ENCODE measurements at regions not wholly inside any gene's neighbourhood (a gene's known extent, or its start where the extent isn't known, plus 50 kb on each side); places are given as distances from the start of the nearest gene placed in this dataset.
"Not testable (repeated sequence)": the region's sequence is repeated elsewhere in the genome, so short reads cannot be mapped to it uniquely, and the experiment has no call there.

DNA sequence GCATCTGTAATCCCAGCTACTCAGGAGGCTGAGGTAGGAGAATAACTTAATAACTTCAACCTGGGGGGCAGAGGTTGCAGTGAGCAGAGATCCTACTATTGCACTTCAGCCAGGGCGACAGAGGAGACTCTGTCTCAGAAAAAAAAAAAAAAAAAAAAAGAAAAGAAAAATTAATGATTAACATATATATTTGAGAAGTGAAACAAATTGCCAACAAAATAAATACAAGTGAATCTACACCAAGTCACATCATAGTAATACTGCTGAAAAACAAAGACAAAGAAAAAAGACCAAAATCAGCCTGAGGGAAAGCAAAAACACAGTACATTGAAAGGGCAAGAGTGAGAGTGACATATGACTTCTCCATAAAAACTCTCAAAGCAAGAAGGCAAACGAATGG is 123.7 kb downstream of the CASP12 start:
- DNase-seq: no peak

DNA sequence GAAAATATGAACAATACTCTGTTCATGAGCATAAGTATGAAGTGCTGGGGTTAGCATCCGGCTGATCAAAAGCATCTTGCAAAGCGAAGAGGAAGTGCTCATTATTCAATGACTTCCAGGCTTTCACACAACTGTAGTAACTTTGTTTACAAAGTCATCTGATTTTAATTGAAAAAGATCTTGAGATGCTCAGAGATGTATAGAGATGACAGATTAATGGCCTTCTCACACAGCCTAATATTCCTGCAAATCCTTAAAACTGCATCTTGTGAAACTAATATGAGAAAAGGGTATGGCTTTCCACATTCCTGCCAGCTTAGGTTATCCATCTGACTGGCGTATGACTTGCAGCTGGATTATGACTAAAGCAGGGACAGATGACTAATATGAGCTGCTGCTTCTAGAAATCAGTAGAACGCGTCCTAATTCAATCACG is 125.4 kb downstream of the CASP12 start:
- peak; percentile 86 for DNase-seq

DNA sequence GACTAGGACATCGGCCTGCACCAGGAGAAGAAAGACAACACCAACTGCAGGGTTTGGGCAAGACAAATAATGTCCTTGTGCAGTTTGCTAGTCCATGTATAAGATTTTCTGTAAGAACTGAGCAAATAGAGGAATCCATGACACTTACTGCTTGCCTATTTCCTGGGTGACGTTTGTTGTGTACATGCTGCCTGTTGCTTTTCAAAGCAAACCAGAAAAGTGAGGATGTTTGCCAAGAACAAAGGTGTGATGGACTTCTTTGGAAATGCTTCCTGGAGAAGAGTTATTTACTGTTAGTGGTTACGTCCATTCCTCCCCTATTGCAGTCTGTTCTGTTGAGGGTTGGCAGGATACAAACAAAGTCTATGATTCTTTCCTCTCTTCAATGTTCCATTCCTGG is 126.5 kb downstream of the CASP12 start:
- DNase-seq: no peak

DNA sequence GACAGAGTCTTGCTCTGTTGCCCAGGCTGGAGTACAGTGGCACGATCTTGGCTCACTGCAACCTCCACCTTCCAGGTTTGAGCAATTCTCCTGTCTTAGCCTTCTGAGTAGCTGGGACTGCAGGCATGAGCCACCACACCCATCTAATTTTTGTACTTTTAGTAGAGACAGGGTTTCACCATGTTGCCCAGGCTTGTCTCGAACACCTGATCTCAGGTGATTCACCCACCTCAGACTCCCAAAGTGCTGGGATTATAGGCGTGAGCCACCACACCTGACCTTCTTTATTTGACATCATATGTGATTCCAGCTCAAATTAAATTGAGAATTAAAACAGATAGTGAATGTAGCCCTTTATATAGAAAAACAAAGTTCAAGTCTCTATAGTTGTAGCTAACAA is 127.2 kb downstream of the CASP12 start:
- DNase-seq: not testable (repeated sequence)

DNA sequence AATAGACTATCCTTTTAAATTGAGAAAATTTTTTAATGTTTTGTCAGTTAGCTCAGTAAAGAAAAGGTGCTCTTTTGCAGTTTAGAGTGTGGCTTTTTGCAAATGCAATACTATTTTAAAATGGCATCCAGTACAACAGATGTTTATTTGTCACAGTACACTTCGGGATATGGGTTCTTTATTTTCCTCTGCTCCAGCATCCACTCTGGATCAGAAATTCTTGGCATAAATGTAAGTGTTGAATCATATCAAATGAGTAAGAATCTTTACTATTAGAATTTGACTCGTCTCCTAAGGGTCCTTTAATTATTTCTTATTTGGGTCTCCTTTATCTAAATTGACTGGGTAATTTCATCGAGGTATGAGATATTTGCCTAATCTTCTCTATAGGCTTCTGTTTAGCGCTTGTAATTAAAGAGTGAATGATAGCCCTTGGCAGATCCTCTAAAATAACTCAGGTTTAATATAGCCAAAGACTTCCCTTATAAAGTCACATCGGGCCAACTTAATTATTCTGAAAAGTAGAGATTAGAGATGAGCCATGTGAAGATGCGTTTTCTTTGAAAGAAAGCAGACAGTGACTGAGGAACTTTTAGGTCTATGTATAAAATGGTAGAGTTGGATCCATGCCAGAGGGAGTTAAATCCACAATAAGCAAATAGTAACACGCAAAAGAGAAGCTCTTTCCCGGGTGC is 132.7 kb downstream of the CASP12 start:
- no peak for DNase-seq

DNA sequence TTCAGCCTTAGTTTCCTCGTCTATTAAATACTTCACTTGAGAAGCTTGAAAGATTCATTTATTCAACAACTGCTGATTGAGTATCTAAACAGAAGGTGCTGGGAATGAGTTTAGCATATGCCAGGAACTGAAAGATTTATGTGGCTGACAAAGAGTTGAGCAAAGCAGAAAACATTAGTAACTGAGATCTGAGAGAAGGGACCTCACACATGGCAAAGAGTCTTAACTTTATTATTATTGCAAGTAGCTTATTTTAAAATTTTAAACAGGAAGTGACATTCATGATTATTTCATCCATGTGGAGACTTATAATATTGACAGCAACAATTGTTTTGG is 133.6 kb downstream of the CASP12 start:
- DNase-seq: no peak

DNA sequence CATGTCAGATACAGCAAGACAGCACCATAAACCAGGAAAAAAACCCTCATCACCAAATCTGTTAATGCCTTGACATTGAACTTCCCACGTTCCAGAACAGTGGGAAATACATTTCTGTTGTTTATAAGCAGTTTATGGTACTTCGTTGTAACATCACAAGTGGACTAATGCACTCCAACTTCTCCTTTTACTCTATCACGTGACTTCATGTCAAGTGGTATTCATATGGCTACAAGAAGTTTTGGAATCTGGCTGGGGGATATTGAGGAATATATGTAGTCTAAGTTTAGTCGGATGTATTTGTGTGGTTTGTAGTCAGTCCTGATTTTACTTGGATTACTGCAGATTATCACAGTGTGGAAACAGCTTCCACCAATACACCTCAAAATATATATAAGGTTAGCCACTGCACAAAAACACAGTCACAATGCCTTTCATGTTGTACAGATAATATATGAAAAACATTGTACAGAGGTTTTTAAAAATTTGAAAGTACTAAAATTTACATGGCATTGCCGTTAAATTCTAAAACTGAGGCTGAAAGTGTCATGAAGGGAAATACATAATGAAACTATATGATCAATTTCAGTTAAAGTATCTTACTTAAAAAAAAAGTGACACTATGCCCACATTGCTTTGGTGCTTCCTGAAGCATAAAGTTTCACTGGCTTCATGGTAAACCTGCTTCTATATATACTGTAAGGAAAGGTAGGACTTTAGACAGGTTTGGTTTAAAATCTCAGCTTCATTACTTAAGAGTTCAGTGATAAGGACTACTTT is 134.1 kb downstream of the CASP12 start:
- no peak for DNase-seq

DNA sequence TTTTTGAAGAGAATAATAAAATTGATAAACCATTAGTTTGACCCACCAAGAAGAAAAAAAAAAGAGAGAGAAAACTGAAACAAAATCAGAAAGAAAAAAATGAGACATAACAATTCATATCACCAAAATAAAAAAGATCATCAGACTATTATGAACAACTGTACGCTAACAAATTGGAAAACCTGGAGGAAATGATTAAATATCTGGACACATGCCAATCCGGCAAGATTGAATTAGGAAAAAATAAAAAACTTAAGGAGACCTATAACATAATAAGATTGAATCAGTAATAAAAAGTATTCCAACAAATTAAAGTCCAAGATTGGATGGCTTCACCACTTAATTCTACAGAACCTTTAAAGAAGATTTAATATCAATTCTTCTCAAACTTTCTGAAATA is 136.7 kb downstream of the CASP12 start:
- no peak for DNase-seq

DNA sequence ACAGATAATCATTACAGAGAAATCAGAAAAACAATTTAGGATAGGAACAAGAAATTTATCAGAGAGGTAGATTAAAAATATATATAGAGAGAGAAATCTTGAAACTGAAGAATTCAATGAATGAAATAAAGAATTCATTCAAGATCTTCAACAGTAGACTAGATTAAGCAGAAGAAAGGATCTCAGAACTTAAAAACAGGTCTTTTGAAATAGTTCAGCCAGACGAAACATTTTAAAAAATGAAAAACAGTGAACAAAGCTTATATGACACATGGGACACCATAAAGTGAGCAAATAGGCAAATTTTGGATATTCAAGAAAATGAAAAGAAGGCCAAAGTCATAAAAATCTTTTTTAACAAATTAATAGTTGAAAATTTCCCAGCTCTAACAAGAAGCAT is 138.8 kb downstream of the CASP12 start:
- no peak for DNase-seq

DNA sequence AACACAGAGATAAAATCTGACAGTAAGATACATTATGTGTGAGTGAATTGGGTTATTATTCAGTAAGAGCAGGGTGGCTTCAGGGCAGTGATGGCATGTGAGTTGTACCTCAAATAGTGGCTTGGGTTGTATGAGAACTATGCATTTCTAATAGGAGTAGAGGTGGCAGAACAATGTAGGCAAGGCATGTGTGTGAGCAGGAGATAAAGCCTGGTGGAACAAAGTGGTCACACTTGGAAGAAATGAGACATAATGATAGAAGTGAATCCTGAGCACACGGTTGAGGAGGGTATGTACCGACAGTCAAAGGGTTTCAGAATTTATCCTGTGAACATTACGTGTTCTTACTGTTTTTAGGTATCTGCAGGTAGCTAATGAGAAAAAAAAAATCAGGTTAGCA is 159.3 kb downstream of the CASP12 start:
- no peak for DNase-seq

DNA sequence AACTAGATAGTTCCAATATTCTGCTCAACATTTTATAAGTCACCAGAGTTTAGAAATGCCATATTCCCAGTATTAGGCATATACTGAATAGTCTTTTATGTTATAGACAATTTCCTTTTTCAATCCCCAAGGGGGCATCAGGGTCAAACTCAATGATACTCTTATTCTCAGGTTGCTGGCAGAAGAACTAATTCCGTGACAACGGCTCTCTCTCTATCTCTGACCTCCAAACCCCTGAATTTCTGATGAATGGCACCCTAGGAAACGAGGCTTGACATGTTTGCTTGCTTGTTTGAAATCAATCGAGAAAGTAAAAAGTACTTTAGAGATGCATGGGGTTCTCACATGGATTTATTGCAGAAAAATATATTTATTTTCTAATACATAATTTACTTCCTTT is 160.1 kb downstream of the CASP12 start:
- no peak for DNase-seq

DNA sequence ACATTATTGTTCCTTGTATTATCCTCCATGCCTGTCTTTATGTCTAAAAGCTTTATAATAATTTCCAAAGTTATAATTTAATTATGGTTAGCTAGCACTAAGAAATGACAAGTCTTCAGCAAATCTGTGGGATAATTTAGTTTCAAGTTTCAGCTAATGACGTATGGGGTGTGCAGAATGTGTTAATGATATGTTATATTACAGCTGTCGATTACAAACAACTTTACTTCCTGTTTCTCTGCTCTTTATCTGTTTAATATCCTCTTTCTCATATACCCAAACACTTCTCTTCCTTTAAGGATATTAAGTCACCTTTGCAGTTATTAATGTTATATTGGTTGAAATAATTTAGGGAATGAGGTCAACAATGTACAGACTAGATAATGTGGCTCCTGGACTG is 161.8 kb downstream of the CASP12 start:
- DNase-seq: no peak

DNA sequence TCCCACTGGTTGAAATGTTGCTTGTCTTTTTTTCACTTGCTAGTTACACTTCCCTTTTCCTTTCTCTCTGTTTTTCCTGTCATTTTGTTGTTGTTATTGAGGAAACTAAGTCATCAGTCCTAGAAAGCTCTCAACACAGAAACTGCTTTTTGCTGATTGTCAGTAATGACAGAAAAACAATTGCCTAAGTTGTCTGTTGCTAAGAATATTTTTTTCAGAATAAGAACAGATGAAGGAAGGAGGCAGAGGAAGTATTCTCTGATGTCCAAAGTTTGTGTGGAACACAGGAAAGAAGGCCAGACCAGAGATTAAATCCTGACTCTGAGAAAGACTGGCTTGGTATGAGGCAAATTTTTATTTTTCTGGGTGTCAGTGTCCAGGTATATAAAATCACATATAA is 163.3 kb downstream of the CASP12 start:
- no peak for DNase-seq

DNA sequence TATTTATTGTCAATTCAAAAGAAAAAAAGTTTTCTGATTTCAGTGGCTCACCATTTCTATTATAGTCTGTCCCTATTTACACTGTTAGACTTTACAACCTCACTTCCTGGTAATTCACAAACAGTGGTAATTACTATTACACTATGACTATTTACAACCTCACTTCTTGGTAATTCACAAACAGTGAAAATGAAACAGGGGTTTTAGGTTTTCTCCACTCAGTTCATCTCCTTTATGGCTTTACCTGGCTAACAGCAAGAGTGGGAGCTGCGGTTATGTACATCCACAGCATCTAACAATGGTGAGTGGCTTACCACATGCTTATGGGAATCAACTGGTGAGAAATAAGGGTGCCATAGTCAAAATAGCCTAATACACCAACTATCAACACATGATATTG is 166.4 kb downstream of the CASP12 start:
- DNase-seq: no peak

DNA sequence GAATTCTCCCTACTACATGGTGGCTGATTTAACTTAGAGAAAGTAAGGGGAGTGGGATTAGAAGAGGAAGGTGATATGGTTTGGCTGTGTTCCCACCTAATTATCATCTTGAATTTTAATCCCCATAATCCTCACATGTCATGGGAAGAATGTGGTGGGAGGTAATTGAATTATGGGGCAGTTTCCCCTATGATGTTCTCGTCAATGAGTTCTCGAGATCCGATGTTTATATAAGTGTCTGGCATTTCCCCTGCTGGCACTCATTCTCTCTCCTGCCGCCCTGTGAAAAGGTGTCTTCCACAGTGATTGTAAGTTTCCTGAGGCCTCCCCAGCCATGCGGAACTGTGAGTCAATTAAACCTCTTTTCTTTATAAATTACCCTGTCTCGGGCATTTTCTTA is 169.3 kb downstream of the CASP12 start:
- no peak for DNase-seq

DNA sequence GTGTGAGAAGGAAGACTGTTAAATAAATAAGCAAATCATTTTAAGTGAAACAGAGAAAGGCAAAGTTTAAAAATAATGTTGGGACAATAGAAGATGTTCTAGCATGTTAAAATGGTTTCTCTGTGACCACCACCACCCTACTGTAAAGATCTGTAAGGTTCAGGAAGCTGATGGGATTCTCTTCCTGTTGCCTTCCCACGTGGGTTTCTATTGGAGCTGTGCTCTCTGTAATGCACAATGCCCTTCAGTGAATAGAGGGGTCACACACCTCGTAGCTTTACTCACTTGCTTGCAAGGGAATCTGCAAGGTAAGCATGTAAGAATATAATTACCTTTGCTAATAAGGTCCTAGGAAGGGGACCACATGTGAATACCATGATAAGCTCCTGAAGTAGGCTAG is 170.5 kb downstream of the CASP12 start:
- no peak for DNase-seq

DNA sequence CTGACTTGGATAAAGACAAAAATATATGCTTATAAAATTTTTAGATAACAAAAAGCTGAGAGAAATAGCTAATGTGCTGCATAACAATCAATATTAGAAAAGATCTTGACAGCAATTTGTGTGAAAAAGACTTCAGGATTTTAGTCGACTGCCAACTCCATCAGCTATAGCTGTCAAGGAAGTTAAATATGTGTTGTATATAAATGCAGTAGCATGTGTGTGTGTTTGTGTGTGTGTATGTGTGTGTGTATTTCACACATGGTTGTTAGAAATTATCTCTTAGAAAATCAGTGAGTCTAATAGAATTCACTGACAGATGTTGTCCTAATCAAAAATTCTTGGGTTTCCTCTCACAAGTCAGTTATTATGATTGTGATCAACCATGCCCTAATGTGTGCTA is 171.2 kb downstream of the CASP12 start:
- DNase-seq: no peak

DNA sequence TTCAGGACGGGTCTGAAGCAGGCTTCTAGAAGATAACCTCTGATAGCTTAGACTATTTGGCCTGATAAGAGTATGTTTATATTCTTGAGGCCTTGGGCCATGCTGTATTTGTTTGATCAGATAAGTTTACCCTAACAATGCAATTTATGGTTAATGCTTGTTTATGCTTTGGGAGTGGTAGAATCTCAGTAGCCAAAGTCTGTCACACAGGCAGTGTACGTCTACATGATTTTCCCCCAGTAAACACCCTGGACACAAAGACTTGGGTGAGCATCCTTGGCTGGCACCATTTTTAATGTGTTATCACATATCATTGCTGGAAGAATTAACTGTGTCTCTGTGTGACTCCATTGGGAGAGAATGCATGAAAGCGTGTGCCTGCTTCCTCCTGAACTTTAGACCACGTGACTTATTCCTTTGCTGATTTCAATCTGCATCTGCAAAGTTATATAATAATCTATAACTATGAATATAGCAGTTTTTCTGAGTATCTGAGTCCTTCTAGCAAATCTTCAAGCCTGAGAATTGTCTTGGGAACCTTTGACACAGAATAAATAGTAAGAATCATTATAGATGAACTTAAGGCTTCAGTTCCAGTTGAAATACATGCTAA is 172.4 kb downstream of the CASP12 start:
- DNase-seq: no peak

DNA sequence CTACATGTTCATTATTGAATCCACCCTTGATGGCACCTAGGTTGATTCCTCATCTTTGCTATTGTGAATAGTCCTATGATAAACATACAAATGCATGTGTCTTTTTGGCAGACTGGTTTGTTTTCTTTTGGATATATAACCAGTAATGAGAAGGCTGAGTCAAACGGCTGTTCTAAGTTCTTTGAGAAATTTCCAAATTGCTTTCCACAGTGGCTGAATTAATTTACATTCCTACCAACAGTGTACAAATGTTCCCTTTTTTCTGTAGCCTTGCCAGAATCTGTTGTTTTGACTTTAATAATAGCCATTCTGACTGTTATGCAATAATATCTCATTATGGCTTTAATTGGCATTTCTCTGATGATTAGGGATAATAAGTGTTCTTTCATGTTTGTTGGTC is 184.9 kb downstream of the CASP12 start:
- DNase-seq: no peak

DNA sequence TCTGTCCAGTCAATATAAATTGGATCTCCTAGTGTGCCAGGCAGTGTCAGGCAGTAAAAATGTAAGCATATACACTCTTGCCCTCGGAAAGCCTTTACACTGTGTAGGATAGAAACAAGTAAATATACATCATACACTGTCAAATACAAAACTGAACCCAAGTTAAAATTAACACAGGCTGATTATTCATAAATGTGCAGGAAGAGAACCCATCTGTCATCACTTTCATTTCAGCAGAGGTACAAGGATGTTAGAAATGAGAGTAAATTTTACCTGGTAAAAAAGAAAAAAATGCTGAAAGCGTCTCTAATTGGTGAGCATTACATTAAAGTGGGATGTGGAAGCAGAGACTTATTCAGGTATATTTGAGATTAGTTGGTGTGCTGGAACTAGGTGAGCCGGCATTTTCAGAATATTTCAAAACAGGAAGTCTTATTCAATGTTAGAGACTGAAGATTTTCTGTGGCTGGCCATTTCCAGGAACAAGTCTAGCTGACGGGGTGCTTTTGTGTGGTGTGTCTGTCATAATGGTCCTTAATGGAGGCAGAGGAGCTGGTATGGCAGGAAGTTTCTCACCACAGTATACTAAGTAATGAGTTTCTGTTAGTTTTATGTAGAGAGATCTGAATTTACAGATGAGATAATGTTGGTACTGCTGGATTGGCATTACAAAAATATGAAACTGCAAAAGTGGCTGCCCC is 192.6 kb downstream of the CASP12 start:
- DNase-seq: peak; percentile 22

DNA sequence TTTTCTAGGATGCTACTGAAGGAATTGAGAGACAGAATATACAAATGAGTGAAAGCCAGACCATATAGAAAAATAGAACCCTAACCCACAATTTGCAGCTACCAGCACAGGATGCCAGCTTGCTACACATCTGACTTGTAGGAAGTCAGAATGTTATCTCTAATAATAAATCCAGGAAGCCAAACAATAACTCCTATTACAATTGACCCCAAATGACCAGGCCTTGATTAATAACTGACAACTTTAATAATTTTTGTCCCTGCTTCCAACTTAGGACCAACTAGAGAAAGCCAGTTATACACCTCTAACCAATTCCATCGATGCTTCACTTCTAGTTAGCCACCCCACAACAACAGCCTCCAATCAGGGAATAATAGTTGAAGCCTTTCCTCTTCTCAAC is 193.4 kb downstream of the CASP12 start:
- no peak for DNase-seq

DNA sequence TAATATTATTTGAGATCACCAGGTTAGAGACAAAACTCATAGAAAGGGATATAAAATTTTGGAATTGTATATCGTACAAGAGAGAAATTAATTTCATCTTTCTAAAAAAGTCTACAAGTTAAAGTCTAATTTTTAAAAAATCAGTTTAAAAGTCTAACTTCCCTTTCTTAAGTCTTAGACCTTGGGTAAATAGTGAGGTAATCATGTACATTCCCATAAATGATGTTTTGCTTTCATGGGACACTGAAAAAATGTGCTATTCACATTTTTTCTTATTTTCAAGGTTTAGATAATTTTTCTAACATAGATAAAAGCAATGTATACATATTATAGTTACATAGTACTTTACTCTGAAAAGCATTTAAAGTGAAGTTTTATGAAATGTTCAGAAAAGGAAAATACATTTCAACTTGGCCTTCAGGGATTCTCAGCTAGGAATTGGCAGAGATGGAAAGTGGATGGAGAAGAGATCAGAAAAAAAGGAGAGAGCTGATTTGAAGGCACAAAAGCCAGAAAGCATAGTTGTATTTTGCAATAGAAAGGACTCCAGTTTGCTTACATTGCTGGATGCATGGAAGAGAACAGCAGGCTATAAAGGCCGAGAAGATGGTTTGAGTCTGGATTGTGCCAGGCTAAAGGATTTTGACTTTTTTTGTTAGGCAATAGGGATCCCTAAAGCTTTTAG is 194.0 kb downstream of the CASP12 start:
- no peak for DNase-seq

DNA sequence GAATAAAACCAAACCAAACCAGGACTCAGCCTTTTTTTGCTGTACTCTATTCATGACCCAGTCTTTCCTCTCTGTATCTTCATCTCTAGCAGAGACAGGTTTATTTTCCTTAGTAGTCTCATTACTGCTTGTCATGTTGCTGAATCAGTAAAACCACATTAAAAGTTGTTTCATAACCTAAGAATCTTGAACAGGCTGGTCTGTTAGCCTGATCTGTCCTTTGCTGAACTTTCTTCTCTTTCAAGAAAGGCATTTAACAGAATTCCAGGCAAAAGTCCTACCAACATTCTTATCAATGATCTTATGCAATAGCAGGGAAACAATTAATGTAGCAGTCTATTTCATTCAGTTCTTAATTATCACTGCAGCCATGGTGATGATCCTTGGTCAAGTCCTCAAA is 197.7 kb downstream of the CASP12 start:
- peak; percentile 38 for DNase-seq
